Body of pancreas (tissue), 4 donors: ENCODE measurements at regions not wholly inside any gene's neighbourhood (a gene's known extent, or its start where the extent isn't known, plus 50 kb on each side); places are given as distances from the start of the nearest gene placed in this dataset.

Experiments used
- ATAC-seq: fragments of 150-250 bp; one replicate; pipeline ENCODE4 v1.9.1; 2016
- DNase-seq, 4 donors: peaks; one replicate each; pipeline ENCODE4 v3.0.0-alpha.2; 2019
- H3K27ac ChIP-seq, 4 donors: fragments of 200-600 bp; sonication (generic); 1 replicate in 3 of 4; 2 replicates in 1 of 4; pipeline versions ENCODE4 v1.5.1 to v1.6.1; 2016 to 2019; ENCODE audit warnings: mild to moderate bottlenecking in 1 of 4, mixed read lengths in 1 of 4, moderate library complexity in 1 of 4
- H3K27me3 ChIP-seq, 2 donors: fragments of 200-600 bp; sonication (generic); one replicate each; pipeline ENCODE4 v1.6.0; 2016; ENCODE audit warnings: mild to moderate bottlenecking in 1 of 2
- H3K36me3 ChIP-seq, 2 donors: fragments of 200-600 bp; sonication (generic); replicated peaks in 1 of 2; 2 replicates each; pipeline ENCODE4 v1.5.1; 2016; ENCODE audit warnings: low read depth in 2 of 2; ENCODE audit not compliant: insufficient read depth in 1 of 2
- H3K4me1 ChIP-seq: fragments of 200-600 bp; sonication (generic); one replicate; pipeline ENCODE4 v1.6.0; 2016
- H3K4me3 ChIP-seq, 2 donors: fragments of 200-600 bp; sonication (generic); 1 replicate in 1 of 2; 2 replicates in 1 of 2; pipeline ENCODE4 v1.5.1; 2016 to 2019
- H3K9me3 ChIP-seq, 3 donors: fragments of 200-600 bp; sonication (generic); 1 replicate in 2 of 3; 2 replicates in 1 of 3; pipeline ENCODE4 v1.5.1; 2016
- POLR2A ChIP-seq, 3 donors: fragments of 450-650 bp; IDR thresholded peaks; one replicate each; pipeline ENCODE4 v1.6.1; 2016; ENCODE audit warnings: antibody characterized with exemption in 3 of 3, mild to moderate bottlenecking in 2 of 3
- WGBS, 2 donors: methylation state at CpG; one replicate each; pipeline ENCODE4 v1.1.5; 2017; 5-methylcytosine and 5-hydroxymethylcytosine counted together
- intact Hi-C: fragments of 100-400 bp; cut with DNase I; formaldehyde crosslinking; loops from one replicate; pipeline ENCODE4 v1.15.1; 2023
- TF ChIP-seq, protein P1 (sequence below), 7 experiments: fragments of 450-650 bp in 4 of 7; fragments of 200-600 bp in 3 of 7; sonication (generic) in 3 of 7; IDR thresholded peaks; one replicate each; pipeline ENCODE4 v1.5.1; 2016 to 2019; ENCODE audit warnings: antibody characterized with exemption in 7 of 7

DNA sequence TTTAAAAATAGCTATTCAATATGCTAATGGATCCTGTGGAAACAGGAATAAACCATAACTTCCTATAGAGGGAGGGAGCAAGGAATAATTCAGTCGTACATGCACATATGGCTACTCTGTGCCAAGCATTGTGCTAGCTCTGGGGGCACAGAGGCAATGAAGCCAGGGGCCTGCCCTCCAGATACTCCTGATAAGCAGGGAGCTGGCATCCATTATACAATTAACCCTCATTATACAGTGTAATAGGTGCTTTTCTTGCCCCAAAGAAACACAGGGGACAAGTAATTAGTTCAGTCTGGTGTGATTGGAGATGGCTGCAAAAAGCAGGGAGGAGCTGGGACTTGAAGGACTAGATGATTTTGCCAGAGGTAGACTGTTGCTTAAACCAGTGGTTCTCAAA, 200.4 kb downstream of the SREK1 start:
- H3K36me3 ChIP-seq = no peaks in the 10 kb centered on the region
- no peaks in the 10 kb centered on the region for H3K9me3 ChIP-seq
- no peak overlapping the region for H3K4me3 ChIP-seq
- H3K4me1 ChIP-seq = peaks cover 25% of the 10 kb centered on the region
- H3K27me3 ChIP-seq = no peaks in the 10 kb centered on the region
- no peak overlapping the region for H3K27ac ChIP-seq
- WGBS, 2 donors = 71 to 100% methylated on average over 1 of the region's 1 CpG
- TF ChIP-seq, protein P1, sequence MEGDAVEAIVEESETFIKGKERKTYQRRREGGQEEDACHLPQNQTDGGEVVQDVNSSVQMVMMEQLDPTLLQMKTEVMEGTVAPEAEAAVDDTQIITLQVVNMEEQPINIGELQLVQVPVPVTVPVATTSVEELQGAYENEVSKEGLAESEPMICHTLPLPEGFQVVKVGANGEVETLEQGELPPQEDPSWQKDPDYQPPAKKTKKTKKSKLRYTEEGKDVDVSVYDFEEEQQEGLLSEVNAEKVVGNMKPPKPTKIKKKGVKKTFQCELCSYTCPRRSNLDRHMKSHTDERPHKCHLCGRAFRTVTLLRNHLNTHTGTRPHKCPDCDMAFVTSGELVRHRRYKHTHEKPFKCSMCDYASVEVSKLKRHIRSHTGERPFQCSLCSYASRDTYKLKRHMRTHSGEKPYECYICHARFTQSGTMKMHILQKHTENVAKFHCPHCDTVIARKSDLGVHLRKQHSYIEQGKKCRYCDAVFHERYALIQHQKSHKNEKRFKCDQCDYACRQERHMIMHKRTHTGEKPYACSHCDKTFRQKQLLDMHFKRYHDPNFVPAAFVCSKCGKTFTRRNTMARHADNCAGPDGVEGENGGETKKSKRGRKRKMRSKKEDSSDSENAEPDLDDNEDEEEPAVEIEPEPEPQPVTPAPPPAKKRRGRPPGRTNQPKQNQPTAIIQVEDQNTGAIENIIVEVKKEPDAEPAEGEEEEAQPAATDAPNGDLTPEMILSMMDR (IDR thresholded peaks at IDR 0.05) = no peak
- TF ChIP-seq POLR2A (IDR thresholded peaks at IDR 0.05) = no peak
- ATAC-seq (no peak), DNase-seq (no peak)
- intact Hi-C loops = no loop called here

GRCh38 chr5:66345281-66345680, 201.2 kb downstream of the SREK1 start:
- no peaks in the 10 kb centered on the region for H3K9me3 ChIP-seq
- H3K4me3 ChIP-seq = no peak overlapping the region
- no peak overlapping the region for H3K27ac ChIP-seq
- ATAC-seq (no peak), DNase-seq (no peak)
- H3K4me1 ChIP-seq = peaks cover 25% of the 10 kb centered on the region
- H3K36me3 ChIP-seq = no peaks in the 10 kb centered on the region
- TF ChIP-seq, protein P1 (IDR thresholded peaks at IDR 0.05) = no peak
- TF ChIP-seq POLR2A (IDR thresholded peaks at IDR 0.05) = no peak
- intact Hi-C loops = no loop called here
- H3K27me3 ChIP-seq = no peaks in the 10 kb centered on the region

- H3K9me3 ChIP-seq = no peaks in the 10 kb centered on the region
These were observed 202.8 kb downstream of the SREK1 start for GRCh38 chr5:66346869-66347268.

DNA sequence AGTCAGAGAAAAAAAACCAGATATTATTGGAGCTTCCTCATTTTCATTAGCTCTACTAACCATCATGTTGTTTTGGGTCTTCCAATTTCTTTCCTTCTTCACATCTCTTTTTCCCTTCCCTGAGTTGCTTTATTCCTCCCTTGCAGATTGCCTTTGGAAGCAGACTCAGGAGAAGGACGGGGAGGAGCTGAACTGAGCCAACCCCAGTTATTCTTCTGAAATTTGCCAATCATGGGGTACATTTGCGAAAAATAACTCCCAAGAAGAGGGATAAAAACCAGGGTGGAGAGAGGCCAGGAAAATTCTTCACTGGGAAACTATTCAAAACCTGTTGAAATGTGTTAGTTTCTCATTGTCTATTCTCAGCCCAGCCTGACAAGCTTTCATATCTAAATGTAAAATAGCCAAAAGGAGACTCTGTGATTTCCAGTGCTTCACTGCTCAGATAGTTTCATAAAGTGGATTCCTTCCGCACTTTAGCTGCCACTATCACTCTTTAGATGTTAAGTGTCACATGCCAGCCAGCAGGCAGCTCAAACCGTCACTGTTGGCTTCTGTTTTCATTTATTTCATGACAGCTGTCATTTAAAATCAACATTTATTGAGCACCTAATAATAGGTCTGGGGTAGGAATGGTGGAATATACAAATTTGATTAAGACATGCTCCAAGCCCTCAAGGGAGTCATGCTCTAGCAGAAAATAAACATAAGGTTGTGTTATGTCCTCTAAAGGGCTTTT, 204.5 kb downstream of the SREK1 start:
- Histone ChIP-seq H3K36me3 (no peaks in the 10 kb centered on the region), H3K27me3 (no peaks in the 10 kb centered on the region), H3K27ac (no peak overlapping the region), H3K9me3 (no peaks in the 10 kb centered on the region), H3K4me1 (peaks cover 17% of the 10 kb centered on the region), H3K4me3 (no peak overlapping the region)
- 84 to 88% methylated on average over 4 of the region's 4 CpGs for WGBS, 2 donors
- TF ChIP-seq, protein P1 (IDR thresholded peaks at IDR 0.05) = no peak
- TF ChIP-seq POLR2A (IDR thresholded peaks at IDR 0.05) = no peak
- DNase-seq = no peak
- intact Hi-C loops = no loop called here
- no peak for ATAC-seq

More at GRCh38 chr5:66346869-66347268, 202.8 kb downstream of the SREK1 start:
- DNase-seq (no peak), ATAC-seq (no peak)
- no peak overlapping the region for H3K4me3 ChIP-seq
- WGBS, 2 donors = 87 to 89% methylated on average over 6 of the region's 6 CpGs
- no peak for TF ChIP-seq POLR2A (IDR thresholded peaks at IDR 0.05)
- TF ChIP-seq, protein P1 (IDR thresholded peaks at IDR 0.05) = no peak
- peaks cover 25% of the 10 kb centered on the region for H3K4me1 ChIP-seq
- intact Hi-C loops = no loop called here
- no peaks in the 10 kb centered on the region for H3K27me3 ChIP-seq
- H3K27ac ChIP-seq = no peak overlapping the region
- no peaks in the 10 kb centered on the region for H3K36me3 ChIP-seq

DNA sequence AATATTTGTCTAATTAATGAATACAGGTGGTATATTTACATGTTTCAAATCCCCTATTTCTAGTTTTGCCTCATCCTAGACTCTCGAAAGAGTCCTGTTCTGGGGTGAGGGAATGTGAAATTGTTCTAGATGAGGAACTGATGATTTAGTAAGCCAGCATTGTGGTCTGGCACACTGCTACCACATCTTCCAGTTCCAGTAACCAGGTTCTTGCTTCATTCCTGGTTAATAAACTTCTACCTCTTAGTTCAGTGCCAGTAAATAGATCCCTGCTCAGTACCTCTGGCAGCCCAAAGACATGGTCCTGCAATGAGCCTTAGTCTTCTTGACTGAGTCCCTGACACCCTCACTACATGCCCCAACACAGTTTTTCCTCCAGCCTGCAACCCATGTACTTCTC, 207.7 kb downstream of the SREK1 start:
- H3K4me3 ChIP-seq = no peak overlapping the region
- H3K4me1 ChIP-seq = no peaks in the 10 kb centered on the region
- WGBS, 2 donors = 77 to 84% methylated on average over 1 of the region's 1 CpG
- DNase-seq = no peak
- H3K27ac ChIP-seq = no peak overlapping the region
- no peaks in the 10 kb centered on the region for H3K36me3 ChIP-seq
- no peak for ATAC-seq
- H3K9me3 ChIP-seq = no peaks in the 10 kb centered on the region
- intact Hi-C loops = no loop called here
- no peak for TF ChIP-seq POLR2A (IDR thresholded peaks at IDR 0.05)
- TF ChIP-seq, protein P1 (IDR thresholded peaks at IDR 0.05) = no peak
- H3K27me3 ChIP-seq = no peaks in the 10 kb centered on the region
